ENCODE measurements at regions not wholly inside any gene's neighbourhood (a gene's known extent, or its start where the extent isn't known, plus 50 kb on each side); places are given as distances from the start of the nearest gene placed in this dataset.

- TF ChIP-seq ZNF274 (IDR thresholded peaks at IDR 0.05; ENCODE audit: low read depth, low read length) (no peak), YY1 (IDR thresholded peaks at IDR 0.05; ENCODE audit: insufficient read depth, insufficient read length) (no peak), SUZ12 (IDR thresholded peaks at IDR 0.05; ENCODE audit: extremely low read depth, insufficient read depth, insufficient read length) (no peak)
These were observed 142.6 kb downstream of the ELOVL4 start for GRCh38 chr6:79804732-79805131.

All from NT2/D1 (cell line).